GM18505 (cell line): ENCODE measurements at regions not wholly inside any gene's neighbourhood (a gene's known extent, or its start where the extent isn't known, plus 50 kb on each side); places are given as distances from the start of the nearest gene placed in this dataset.
"Not testable (repeated sequence)": the region's sequence is repeated elsewhere in the genome, so short reads cannot be mapped to it uniquely, and the experiment has no call there.

Experiments
- ATAC-seq: cut with Tn5 transposase; IDR thresholded peaks from one replicate; pipeline ENCODE4 v1.9.1; 2021; ENCODE audit not compliant: unreplicated experiment
- POLR2A ChIP-seq: IDR thresholded peaks from 4 replicates; pipeline ENCODE4 v1.6.1; 2011; ENCODE audit warnings: borderline replicate concordance; ENCODE audit not compliant: insufficient read depth, insufficient read length; ENCODE audit errors: extremely low read depth

- no peak for TF ChIP-seq POLR2A
- no peak for ATAC-seq
Measured at GRCh38 chr7:65238785-65239184, 134.9 kb upstream of the ZNF92 start.

DNA sequence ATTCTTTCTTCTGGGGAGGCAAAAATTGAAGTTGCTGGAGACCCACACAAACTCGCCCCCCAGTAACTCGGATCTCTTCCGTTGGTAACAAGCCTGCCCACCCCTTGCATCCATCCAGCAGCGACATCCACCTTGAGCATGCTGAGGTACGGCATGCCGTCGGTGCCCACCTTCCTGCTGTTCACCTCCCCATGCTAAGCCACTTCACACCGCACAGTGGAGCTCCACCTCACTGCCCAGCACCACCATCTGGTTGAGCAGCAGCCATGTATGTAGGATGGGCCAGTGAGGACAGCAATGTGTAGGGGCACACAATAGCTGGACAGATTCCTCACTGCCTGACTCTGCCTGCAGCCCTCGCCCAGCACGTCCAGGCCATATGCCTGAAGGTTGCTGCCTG, 138.1 kb upstream of the ZNF92 start:
- no peak for ATAC-seq
- TF ChIP-seq POLR2A: no peak

- TF ChIP-seq POLR2A: no peak
- no peak for ATAC-seq
Measured at GRCh38 chr7:65233409-65234034, 140.1 kb upstream of the ZNF92 start.

- TF ChIP-seq POLR2A: no peak
- ATAC-seq: no peak
Measured at GRCh38 chr7:65230231-65230630, 143.4 kb upstream of the ZNF92 start.

DNA sequence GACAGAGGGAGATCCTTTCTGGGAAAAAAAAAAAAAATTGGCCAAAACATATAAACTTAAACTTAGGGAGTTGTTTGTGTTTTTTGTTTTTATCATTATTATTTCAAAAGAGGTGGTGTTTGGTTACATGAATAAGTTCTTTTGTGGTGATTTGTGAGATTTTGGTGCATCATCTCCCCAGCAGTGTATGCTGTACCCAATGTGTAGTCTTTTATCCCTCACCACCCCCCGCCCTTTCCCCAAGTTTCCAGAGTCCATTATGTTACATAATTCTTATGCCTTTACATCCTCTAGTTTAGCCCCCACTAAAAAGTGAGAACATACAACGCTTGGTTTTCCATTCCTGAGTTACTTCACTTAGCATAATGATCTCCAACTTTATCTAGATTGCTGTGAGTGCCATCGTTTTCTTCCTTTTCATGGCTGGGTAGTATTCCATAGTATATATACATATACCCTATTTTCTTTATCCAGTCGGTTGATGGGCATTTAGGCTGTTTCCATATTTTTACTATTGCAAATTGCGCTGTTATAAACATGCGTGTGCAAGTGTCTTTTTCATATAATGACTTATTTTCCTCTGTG, 148.1 kb upstream of the ZNF92 start:
- TF ChIP-seq POLR2A: no peak
- ATAC-seq: no peak

GRCh38 chr7:65222655-65223054, 151.0 kb upstream of the ZNF92 start:
- TF ChIP-seq POLR2A: no peak

GRCh38 chr7:65221683-65222082, 152.0 kb upstream of the ZNF92 start:
- no peak for TF ChIP-seq POLR2A
- ATAC-seq: no peak

More at GRCh38 chr7:65222655-65223054, 151.0 kb upstream of the ZNF92 start:
- ATAC-seq: no peak

DNA sequence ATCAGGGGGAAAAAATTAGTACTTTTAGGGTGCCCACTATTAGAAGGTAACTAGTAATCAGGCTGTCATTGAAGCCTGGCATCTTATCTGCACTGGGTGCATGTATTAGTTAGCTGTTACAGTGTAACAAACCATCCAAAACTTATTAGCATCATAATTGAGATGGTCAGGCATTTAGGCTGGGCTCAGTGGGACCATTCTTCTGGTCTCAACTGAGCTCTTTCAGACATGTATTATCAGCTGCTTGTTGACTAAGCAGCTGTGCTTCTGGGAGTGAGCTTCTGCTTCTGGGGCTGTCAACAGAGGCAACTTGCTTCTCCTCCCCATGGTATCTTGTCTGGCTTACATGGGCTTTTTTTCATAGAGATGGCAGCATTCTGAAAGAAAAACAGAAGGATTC, 154.0 kb upstream of the ZNF92 start:
- ATAC-seq: no peak
- no peak for TF ChIP-seq POLR2A

DNA sequence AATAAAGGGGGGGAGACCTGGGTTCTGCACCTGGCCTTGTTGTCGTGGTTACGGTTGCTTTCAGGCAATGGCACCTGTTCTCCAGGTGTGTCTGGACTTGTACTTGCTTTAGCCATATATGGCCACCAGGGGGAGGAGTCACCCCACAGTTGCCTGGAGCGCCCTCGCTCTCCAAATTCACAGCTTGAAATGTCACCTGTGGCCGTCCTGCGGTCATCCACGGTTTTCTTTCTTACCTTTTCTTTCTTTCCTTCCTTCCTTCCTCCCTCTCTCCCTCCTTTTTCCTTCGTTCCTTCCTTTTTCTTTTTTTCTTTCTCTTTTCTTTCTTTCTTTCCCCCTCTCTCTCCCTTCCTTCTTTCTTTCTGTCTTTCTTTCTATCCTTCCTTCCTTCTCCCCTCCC, 157.2 kb upstream of the ZNF92 start:
- peak; percentile 71 for ATAC-seq
- TF ChIP-seq POLR2A: no peak

DNA sequence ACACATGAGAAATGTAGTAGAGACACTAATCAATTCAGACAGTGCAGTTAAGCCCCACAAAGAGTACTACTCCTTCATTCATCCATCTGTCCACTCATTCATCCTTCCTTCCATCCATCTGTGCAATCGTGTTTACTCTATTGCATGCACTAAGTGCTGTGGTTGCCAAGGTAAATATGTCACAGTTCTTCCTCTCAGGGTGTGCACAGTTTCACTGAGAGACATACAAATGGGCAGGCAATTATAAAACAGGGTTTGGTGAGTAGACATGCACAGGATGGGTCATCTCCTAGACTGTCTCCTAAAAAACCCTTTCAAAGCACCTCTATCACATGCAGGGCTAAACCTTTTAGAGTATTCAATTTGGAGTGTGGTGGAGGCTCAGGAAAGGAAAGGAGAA, 160.4 kb upstream of the ZNF92 start:
- ATAC-seq: not testable (repeated sequence)

DNA sequence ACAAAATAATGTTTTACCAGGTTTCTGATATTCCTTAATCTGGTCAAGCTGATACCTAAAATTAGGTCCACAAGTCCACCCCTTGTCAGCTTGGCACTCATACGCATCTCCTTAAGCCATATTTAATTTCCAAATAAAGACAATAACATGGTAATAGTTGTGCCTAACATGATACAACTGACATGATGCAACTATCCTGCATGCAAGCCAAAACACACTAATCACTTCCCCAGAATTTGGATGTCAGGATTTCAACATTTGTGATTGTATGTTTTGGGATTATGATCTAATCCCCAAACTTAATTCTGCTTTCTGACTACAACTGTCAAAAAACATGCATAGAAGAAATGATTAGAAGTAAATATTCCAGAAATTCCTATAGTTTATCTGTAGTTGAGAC, 174.4 kb upstream of the ZNF92 start:
- not testable (repeated sequence) for ATAC-seq

DNA sequence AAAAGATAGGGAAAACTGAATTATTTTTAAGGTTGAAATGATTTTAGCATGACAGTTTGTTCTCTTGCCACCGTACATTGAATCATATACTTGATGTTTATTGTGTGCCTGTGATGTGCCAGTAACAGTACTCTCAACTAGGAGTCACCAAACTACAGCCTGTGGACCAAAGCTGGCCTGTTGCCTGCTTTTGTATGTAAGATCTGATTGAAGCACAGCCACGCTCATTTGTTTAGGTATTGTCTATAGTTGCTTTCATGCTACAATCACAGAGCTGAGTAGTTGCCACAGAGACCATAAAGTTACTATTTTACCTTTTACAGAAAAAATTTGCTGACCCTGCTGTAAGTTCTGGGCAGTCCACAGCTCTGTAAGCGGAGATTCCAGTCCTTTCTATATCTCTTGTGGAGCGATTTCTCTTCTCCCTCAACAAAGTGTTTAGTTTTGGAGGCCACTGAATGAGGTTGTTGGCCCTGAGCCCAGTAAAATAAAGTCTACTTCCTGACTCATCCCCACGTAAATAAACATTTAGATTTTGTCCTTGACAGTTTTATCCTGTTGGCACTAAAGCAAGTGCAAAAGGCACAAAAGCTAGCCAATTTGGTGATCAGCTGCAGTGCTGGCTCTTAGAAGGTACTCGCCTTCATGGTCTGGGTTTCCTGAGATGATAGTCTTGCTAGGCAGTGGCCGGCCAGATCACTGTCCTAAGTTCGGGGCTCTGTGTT, 180.2 kb upstream of the ZNF92 start:
- ATAC-seq: not testable (repeated sequence)

DNA sequence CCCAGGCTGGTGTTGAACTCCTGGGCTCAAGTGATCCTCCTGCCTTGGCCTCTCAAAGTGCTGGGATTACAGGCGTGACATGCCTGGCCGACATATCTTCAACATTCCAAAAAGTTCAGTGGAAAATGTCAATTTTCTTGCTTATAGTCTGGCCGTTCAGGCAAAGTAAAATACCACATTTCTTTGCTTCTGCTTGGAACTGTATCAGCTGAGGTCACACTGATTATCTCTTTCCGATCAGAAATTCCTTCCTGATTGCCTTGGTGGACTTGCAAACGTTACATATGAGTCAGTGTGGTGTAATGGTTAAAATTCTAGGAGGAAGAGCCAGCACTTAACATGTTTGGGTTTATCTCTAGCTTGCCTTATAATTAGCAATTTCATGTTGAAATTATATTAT, 170.6 kb upstream of the ERV3-1 start:
- not testable (repeated sequence) for ATAC-seq

DNA sequence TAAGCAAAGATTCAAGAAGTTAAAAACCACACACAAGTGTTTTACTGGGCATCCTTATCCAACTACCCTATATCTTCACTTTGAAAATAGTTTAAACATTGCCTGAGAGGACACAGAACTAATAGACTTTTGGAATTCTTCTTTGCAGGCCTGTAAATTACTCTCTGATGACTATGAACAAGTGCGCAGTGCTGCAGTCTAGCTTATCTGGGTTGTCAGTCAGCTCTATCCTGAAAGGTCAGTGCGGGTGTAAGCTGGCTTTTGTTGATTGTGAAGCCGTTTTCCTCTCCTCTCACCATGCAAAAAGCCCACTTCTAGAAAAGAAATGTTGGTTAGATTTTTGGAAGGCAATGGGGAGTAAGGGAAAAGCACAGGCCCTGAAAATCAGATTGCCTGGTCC, 143.6 kb upstream of the ERV3-1 start:
- not testable (repeated sequence) for ATAC-seq

DNA sequence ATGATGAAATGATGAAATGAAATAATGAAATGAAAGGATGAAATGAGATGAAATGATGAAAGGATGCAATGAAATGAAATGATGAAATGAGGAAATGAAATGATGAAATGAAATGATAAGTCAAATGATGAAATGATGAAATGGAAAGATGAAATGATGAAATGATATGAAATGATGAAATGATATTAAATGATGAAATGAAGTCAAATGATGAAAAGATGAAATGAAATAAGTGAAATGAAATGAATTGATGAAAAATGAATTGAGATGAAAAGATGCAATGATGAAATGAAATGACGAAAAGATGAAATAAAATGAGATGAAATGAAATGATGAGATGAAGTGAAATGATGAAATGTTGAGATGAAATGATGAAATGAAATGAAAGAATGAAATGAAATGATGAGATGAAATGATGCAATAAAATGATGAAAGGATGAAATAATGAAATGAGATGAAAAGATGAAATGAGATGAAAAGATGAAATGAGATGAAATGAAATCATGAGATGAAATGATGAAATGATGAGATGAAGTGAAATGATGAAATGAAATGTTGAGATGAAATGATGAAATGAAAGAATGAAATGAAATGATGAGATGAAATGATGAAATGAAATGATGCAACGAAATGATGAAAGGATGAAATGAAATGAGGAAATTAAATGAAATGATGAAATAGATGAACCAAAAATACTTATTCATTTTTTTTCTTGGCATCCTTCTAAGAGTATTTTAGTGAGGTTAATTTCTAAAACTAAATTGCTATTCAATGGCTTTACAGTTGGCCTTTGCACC, 139.8 kb upstream of the ERV3-1 start:
- ATAC-seq: not testable (repeated sequence)

DNA sequence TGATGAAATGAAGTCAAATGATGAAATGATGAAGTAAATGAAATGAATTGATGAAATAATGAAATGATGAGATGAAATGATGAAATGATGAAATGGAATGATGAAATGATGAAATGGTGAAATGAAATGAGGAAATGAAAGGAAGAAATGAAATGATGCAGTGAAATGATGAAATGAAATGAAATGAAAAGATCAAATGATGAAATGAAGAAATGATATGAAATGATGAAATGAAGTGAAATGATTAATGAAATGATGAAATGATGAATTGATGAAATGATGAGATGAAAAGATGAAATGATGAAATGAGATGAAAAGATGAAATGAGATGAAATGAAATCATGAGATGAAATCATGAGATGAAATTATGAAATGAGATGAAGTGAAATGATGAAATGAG, 139.2 kb upstream of the ERV3-1 start:
- ATAC-seq: not testable (repeated sequence)

DNA sequence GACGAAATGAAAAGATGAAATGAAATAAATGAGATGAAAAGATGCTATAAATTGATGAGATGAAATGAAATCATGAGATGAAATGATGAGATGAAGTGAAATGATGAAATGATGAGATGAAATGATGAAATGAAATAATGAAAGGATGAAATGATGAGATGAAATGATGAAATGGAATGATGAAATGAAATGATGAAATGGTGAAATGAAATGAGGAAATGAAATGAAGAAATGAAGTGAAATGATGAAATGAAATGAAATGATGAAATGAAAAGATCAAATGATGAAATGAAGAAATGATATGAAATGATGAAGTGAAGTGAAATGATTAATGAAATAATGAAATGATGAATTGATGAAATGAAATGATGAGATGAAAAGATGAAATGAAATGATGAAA, 138.5 kb upstream of the ERV3-1 start:
- ATAC-seq: not testable (repeated sequence)

DNA sequence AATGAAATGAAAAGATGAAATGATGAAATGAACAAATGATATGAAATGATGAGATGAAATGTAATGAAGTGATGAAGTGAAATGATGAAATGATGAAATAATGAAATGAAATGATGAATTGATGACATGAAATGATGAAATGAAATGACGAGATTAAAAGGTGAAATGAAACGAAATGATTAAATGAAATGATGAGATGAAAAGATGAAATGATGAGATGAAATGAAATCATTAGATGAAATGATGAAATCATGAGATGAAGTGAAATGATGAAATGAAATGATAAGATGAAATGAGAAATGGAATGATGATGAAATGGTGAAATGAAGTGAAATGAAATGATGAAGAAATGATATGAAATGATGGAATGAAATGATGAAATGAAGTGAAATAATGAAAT, 138.1 kb upstream of the ERV3-1 start:
- ATAC-seq: not testable (repeated sequence)

- not testable (repeated sequence) for ATAC-seq
Measured at GRCh38 chr7:65144119-65144518, 137.6 kb upstream of the ERV3-1 start.
